HG03460 (cell line): ENCODE measurements at regions not wholly inside any gene's neighbourhood (a gene's known extent, or its start where the extent isn't known, plus 50 kb on each side); places are given as distances from the start of the nearest gene placed in this dataset.
A peak's percentile ranks its signal among the peaks of the same experiment; 100 is the strongest.

ENCODE experiments used
- ATAC-seq: cut with Tn5 transposase; IDR thresholded peaks from one replicate; pipeline ENCODE4 v1.9.1; 2021; ENCODE audit not compliant: unreplicated experiment

- ATAC-seq: no peak
Measured at GRCh38 chr9:31071606-31072286, 1312.7 kb upstream of the ACO1 start.

GRCh38 chr9:31078175-31078574 lies 1306.3 kb upstream of the ACO1 start:
- ATAC-seq: no peak

GRCh38 chr9:31084350-31084749 lies 1300.1 kb upstream of the ACO1 start:
- ATAC-seq: no peak

- ATAC-seq: no peak
Measured at GRCh38 chr9:31089549-31090221, 1294.8 kb upstream of the ACO1 start.

- ATAC-seq: no peak
Measured at GRCh38 chr9:31100311-31100710, 1284.1 kb upstream of the ACO1 start.

- ATAC-seq: no peak
Measured at GRCh38 chr9:31103836-31104235, 1280.6 kb upstream of the ACO1 start.

GRCh38 chr9:31104249-31104648 lies 1280.2 kb upstream of the ACO1 start:
- ATAC-seq: no peak

GRCh38 chr9:31112491-31112890 lies 1272.0 kb upstream of the ACO1 start:
- ATAC-seq: no peak

GRCh38 chr9:31114346-31114745 lies 1270.1 kb upstream of the ACO1 start:
- ATAC-seq: no peak

- ATAC-seq: peak; percentile 82
Measured at GRCh38 chr9:31119890-31120454, 1264.5 kb upstream of the ACO1 start.

GRCh38 chr9:31124389-31124788 lies 1260.1 kb upstream of the ACO1 start:
- no peak for ATAC-seq

- ATAC-seq: no peak
Measured at GRCh38 chr9:31135567-31135966, 1248.9 kb upstream of the ACO1 start.

- no peak for ATAC-seq
Measured at GRCh38 chr9:31136524-31136923, 1247.9 kb upstream of the ACO1 start.

GRCh38 chr9:31137176-31138160 lies 1247.0 kb upstream of the ACO1 start:
- ATAC-seq: no peak

- ATAC-seq: no peak
Measured at GRCh38 chr9:31140316-31140715, 1244.1 kb upstream of the ACO1 start.

- ATAC-seq: no peak
Measured at GRCh38 chr9:31142456-31142855, 1242.0 kb upstream of the ACO1 start.

- no peak for ATAC-seq
Measured at GRCh38 chr9:31144614-31145013, 1239.8 kb upstream of the ACO1 start.

GRCh38 chr9:31146485-31147166 lies 1237.8 kb upstream of the ACO1 start:
- ATAC-seq: peak; percentile 96

GRCh38 chr9:31153250-31153840 lies 1231.1 kb upstream of the ACO1 start:
- ATAC-seq: peak; percentile 81

GRCh38 chr9:31166516-31166915 lies 1217.9 kb upstream of the ACO1 start:
- no peak for ATAC-seq
